Right kidney (tissue), 1 donor: ENCODE measurements at regions not wholly inside any gene's neighbourhood (a gene's known extent, or its start where the extent isn't known, plus 50 kb on each side); places are given as distances from the start of the nearest gene placed in this dataset.

Source experiments
- DNase-seq: peaks from one replicate; pipeline ENCODE4 v3.0.0-alpha.2; 2016

DNA sequence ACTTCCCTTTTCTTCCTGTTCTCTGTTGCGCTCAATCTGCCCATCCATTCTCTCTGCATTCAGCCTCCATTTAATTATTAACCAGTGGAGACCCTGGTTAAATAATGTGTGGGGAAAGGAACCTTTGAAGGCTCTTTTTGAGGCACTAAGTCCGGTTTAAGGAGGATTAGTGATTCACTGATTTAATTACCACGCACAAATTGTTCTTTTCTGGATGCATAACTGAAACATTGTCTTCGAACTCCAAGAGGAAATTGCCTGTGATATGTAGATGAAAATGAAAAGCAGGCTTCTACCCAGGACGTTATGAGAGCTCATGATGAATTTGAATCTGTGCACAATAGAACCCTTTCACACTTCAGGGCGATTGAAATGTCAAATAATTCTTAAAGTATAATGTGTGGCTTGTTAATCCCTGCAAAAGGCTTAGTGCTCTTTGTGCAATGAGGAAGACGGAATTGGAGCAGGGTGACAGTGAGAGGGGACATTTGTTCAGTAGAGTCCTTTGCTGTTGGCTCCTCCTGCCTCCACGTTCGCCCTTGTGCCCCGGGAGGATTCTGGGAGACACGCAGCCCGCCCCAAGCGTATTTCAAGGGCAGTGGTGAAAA is 51.1 kb upstream of the ZNF236 start:
- DNase-seq = no peak

DNA sequence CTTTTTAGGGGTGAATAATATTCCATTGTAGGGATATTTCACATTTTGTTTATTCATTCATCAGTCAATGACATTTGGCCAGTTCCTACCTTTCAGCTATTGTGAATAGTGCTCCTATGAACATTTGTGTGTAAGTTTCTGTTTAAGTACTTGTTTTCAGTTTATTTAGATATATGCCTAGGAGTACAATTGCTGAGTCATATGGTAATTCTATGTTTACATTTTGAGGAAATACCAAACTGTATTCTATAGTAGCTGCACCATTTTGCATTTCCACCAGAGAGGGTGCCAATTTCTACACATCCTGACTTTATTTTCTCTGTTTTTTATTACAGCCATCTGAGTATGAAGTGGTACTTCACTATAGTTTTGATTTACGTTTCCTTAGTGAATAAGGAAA is 54.4 kb upstream of the ZNF236 start:
- no peak for DNase-seq

DNA sequence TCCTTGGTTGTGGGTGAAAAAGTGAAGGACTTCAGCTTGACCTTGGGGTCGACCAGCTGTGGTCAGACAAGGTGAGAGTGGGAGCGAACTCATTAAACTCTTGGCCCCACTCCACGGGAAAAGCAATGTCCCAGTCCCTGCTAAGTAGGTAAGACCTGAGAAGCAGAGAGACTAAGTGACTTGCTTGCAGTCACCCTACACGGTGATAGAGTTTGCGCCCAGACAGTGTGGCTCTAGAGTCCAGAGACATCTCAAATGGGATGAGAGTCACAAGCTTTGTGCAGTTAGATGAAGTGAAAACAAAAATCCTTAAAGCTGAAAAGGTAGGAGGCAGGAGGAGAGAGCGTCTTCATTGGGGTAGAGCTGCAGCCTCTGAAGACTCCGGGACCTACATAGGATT is 55.9 kb upstream of the ZNF236 start:
- DNase-seq = no peak

DNA sequence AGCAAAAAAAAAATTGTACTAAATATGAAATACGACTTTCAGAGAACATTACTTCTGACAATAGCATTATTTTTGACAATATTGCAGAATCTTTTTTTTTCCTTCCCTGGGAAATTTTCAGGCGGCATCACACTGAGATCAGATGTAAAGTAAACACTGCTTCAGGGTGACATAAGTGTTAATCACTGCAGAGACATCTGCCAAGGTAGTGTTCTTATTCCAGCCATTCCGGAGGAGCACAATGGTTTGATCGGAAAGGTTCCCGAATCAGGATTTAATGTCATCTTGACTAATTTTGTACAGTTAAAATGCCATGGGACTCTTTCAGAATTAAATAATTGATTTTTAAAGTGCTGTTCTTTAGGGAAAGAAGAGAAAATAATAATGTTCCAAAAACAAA is 56.7 kb upstream of the ZNF236 start:
- DNase-seq = no peak

DNA sequence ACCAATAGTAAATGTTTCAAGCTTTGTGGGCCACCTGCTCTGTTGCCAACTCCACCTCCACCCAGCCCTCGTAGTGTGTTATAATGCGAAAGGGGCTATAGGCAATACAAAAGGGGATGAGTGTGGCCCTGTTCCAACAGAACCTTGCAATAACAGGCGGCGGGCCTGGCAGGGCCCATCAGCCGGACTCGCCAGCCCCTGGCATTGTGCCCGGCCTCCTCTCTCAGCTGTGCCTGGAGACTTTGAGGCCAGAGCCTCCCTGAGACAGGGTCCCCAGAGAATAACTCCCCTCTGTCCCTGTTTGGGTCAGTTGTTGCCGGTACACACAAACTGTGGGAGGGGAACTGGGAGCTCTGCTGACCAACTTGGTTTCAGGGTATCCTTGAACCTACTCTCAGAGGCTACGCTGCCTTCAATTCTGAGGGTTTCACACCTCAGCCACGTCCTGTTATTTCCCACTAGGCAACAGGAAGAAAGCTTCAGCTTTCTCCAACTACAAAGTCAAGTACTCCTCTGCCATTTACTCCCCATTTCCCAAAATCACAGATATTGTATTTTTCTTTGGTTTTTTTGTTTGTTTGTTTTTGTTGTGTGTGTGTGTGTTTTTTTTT is 58.0 kb upstream of the ZNF236 start:
- DNase-seq = no peak

DNA sequence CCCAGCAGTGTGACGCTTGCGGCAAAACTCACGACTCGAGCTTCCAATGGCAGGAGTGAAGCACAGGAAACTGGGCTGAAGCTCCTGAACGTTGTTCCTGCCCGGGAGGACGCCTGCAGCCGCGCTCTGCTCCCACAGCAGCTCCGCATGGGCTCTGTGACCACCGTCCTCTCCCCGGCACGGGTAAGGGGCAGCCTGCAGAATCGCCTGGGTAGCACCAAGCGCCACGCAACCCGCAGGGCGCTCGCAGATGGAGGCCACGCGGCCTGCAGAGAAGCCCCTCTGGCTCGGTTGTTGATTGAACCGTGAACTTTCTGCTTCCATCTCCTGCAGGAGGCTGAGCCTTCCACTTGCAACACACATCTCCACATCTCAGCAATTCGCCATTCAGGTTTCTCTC is 63.3 kb upstream of the ZNF236 start:
- DNase-seq = no peak

DNA sequence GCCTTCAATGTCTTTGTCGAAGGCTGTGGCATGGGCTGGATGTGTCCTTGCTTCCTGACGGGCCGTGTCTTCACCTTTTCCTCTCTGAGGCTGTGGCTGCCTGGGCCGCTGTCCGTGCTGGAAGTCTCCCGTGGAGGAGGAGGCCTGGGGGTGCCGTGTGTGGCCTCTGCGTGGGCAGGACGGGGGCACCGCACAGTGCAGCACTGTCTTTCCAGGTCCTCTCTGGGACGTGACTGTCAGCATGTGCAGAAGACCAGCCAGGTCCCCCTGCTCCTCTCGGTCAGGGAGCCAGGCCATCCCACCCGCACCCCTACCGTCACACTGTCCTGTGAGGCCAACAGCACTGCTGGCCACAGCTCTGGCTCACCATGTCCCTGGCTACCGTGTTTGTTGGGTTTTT is 64.4 kb upstream of the ZNF236 start:
- no peak for DNase-seq

DNA sequence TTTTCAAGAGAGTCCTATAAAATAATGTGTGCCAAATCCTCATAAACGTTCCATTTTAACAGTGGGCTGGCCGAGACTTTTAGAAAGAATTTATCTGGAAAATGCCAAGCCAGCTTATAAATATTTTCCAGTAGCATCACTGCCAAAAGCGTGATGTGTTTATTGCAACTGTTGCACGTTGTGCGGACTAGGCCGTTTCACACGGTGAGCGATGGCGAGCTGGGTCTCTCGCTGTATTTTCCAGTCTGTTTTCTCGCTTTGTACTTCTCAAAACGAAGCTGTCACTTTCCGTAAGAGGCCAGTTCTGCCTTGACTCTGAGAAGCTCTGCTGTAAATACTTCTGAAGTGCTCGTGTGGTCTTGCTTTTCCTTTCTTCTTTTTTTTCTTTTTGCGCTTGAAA is 65.0 kb upstream of the ZNF236 start:
- DNase-seq = no peak

DNA sequence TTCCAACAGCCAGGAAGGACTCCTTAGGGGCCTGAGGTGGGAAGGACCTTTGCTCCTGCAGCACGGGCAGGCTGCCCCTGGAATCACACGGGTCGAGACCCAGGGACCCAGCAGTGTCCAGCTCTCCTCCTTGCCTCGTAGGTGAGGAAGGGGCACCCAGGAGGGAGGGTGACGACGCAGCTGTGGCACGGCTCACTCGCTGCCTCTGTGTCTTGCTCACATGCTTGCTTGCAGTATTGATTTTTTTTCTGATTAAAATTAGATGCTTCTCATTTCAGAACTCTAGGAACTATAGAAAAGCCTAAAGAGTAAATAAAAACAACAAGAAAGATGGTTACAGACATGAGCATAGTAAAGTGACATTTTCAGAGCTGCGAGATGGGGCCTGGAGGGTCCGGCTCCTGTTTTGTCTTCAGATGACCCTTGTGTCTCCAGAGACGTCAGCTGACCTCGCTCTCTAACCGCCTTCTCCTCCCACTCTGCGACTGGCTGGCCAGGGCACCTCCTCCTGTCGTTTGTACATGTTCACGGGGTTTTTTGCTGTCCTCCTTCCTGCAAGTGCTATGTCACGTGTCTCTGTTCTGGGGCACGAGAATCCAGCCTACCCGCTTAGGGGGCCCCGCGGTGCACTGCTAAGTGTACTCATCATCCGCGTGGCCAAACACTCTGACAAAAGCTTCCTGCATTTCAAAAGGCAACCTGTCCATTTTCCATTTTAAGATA is 65.7 kb upstream of the ZNF236 start:
- no peak for DNase-seq

DNA sequence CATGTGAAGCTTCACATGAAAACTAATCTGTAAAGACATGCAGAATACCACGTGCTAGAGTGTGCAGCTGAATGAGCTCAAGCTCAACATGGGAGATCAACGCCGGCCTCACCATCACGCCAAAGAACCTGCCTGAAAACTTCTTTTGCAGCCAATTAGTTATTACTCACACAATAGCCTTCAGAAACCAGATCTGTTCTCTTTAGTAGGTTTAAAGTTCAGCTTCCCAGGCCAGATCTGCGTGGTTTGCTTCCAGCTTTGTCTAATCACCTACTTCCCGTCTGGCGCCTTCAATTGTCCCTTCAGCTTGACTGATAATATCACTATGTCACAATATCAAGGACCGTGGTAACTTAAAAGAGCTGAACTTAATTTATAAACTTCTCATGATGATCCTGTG is 68.0 kb upstream of the ZNF236 start:
- no peak for DNase-seq

DNA sequence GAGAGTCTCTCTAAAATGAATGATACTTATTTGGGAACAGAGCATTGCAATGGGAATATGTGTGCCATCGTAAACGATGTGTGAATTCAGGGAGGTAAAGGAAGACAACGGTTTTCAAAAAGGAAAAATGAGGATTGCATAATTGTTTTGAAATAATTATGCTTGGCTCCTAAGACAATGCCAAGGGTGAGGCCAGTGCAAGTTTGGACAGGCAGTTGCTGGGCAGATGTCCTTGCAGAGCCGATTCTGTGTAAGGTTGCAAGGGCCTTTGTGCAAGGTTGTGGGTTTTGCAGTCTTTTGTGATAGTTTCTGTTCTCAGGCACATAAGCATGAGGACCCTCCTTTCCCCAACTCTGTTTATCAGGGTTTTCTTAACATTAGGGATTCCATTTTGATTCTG is 70.0 kb upstream of the ZNF236 start:
- DNase-seq = no peak

DNA sequence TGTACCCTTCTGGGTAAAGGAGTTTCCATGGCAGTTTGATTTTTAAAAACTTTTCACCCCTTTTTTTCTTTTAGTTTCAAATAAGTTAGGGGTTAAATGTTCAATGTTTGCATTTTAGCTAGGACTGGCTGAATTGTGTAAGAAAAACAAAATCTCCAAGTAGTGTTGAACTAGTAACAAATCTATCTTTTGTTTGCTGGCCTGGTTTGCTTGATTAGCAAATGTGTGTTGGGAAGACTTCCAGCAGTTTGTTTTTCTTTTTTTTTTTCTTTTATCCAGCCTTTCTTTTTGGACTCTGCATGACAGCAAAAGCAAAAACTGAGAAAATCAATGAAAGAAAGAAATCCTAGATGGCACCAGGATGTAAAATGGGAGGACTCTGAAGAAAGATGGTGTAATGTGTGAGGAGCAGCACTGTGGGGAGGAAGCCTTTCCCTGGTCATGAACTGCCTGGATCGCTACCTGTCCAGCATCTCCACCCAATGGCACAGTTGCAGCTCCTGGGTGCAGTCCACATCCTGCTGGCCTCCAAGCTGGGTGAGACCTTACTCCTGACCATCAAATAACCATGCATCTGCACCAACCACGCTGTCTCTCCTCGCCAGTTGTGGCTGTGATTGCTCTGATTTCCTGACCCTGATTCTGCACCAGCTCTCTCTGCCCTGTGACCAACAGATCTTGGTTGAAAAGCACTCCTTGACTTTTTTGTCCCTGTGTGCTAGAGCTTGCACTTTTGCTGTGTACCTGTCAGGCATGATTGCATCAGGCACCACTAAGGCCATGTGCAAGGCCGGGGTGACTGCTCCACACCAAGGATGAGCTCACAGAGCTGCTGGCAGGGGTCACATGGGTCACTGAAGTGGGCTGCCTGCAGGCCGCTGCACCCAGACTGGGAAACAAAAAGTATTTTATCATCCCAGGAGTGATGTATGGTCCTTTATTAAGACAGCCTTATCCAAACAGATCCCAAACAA is 71.2 kb upstream of the ZNF236 start:
- DNase-seq = no peak

DNA sequence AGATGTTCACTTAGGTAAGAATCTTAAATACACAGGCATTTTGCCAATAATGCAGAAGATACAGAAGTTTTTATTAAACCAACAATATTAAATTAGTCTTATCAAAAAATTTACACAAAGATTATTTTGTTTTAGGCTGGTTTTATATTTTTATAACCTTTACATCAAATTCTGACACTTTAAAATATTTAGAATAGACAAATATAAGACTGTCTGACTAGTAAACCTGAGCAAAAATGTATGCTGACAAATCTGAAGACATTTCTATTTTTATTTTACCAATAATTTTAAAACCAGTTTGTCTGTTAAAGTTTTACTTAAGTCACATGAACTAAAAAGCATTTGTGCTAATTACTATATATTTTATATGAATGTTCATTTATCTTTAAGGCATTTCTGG is 72.1 kb upstream of the ZNF236 start:
- no peak for DNase-seq

DNA sequence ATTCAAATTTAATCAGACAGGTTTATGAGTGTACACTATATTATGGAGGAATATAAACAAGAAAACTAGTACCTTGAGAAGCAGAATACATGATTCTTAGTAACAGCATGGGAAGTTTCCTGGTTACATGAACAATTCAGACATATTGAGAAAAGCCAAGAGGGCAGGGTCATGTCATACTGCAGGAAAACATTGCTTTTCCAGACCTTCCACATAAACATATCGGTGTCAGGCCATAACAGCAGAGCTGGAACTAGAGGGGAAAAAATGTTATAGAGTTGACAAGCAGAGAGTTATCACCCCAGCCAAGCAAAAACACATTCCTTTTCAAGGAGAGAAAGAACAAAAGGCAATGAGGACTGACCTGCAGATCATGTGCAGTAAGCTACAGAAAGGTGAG is 74.7 kb upstream of the ZNF236 start:
- DNase-seq = no peak

DNA sequence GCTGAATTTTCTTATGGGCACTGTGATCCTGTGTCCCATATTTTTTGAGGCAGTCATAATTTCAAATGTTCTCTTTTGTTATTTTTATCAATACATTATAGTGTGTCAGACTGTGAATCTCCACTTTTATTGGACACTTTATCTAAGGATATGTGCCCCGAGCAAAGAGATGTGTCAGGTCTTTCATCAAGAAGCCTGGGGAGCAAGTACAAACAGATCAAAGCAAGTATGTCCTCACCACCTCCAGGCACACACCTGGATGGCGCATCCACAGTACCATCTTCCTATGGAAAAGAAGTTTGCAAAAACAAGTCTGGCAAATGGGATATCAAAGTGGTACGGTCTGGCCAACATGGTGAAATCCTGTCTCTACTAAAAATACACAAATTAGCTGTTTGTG is 81.0 kb upstream of the ZNF236 start:
- DNase-seq = no peak

DNA sequence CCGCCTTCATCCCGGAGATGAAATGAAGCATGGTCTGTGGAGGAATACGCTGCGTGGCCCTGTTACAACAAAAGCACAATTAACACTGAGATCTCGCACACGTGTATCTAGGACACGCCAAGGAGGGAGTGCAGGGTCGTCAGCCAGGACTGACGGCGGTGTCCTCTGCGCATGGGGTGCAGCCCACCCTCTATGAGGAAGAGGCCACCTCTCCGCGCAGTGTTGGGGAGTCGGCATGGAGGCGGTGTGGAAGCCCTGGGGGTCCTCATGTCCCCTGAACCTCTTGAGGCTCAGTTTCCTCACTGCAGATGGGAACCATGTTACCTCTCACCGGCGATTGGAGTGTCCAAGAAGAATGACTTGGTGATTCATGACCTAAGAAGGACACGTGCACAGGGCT is 86.0 kb upstream of the ZNF236 start:
- DNase-seq = no peak

DNA sequence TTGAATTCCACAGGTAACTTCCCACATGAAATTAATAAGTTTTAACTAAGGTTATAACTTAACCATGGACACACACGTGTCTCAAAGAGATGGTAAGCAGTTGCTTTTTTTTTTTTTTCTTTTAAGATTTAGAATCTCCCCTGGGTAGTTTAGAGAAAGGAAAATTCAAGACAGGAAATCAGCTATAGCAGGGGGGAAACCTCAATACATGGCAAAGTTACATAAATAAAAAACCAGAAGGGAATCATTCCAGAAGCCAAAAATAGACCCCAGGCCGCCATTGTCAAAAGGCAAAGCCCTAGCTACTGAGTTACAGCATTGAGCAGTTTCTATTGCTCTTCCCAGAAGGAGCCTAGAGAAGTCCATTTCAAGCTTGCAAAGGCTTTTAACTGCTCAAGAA is 91.5 kb upstream of the ZNF236 start:
- no peak for DNase-seq

DNA sequence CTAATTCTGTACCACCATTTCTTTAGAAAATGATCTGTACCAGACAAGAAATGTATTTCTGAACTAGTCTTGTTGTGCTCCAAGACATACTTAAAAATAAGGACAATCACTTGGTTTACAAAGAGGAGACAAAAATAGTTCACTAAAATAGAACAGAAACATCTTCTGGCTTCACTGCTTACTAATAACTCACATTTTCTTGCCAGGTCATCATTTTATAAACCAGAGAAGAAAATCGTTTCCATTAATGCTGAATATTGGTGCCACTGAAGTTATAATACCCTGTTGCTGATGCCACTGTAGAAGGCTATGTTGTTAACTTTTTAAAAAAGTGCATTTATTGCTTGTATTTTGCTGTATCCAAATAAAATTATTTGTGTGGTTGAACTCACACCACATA is 94.8 kb upstream of the ZNF236 start:
- no peak for DNase-seq

DNA sequence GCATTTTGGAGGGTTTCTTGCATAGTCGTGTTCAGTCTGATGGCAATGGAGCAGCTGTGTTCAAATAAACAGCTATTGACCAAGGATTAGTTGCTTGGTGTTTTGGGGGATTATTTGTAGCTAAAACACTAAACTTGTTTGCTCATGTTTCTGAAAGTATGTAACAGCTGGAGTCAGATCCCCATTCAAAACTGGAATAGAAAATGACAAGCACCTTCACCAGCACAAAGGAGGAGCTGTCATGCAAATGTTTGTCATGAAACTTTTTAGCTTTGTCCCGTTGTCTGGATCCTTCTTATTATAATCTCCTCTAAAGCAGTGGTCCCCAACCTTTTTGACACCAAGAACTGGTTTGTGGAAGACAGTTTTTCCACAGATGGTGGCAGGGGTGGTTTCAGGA is 96.9 kb upstream of the ZNF236 start:
- no peak for DNase-seq

DNA sequence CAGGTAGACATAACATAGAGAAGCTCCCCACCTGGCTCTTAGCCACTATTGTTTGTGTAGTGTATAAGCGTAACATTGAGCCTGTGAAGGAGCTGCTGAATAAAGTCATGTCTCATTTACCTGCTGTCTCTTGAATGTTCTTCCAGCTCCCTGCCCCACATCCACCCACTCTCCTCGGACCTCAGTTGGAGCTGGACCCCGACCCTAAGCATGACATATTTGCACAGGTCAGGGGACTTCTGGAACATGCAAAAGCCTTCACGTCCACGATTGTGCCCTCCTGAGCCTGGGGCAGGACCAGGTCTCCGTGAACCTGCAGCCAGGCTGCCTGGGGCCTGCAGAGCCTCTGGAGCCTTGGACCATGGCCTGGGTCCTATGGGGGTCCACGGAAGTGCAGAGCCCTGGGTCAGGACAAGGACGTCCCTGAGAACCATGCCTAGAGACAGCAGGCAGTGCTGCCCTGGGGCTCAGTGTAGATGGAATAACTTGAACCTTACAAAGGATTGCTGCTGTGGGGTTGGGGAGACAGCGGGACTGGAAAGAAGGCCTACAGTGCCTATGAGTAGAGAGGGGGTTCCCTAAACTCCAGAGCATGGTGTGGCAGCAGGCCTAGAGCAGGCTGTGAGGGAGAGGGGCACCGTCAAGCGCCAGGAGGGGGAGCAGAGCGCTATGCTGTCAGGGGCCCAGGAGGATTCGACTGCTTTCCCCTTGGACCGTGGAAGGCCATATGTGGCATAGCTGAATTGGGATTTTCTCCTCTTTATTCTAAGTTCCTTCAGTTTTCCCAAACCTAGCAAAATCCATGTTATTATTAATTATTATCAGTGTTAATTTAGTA is 99.9 kb upstream of the ZNF236 start:
- no peak for DNase-seq

DNA sequence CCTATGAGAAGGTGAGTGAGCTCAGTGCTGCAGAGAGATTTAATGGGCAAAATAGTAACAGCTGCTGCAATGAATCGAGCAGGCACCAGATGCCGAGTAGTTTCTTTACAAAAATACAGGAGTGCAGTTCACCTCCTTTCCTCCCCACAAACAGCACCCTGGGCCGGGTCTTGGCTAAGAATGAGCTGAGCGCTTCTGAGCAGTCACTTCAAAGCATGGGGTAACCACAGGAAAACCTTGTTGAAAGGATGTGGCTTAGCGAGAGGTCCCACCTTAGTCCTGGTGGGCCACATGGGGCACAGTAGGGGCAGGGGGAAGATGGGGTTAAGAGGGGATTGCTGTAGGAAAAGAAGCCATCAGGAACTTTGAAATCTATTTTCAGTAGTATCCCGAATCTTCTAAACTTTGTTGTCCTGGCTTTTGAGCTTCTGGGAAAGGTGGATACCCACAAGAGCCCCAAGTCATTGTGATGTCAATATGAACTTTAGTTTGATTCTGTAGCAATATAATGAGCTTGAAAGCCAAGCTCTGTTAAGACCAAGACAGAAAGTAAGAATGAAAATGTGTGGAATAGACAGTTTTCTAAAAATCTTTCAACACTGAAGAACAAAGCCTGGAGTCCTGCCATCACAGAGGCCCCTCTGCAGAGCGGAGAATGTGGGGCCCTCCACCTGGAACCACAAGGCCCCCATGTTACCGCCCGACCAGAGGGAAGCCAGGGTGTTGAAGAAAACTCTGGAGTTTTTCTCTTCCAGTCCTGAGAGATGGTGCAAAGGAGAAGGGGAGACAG is 101.0 kb upstream of the ZNF236 start:
- DNase-seq = no peak
